Neutrophil (primary cell): ENCODE measurements at regions not wholly inside any gene's neighbourhood (a gene's known extent, or its start where the extent isn't known, plus 50 kb on each side); places are given as distances from the start of the nearest gene placed in this dataset.
A peak's percentile ranks its signal among the peaks of the same experiment; 100 is the strongest.

Experiments
- H3K27ac ChIP-seq: fragments of 200-600 bp; sonication (generic); 2 replicates; pipeline ENCODE4 v1.5.1; 2016; ENCODE audit warnings: mild to moderate bottlenecking, moderate library complexity
- H3K27me3 ChIP-seq: fragments of 200-600 bp; sonication (generic); 2 replicates; pipeline ENCODE4 v1.6.0; 2016; ENCODE audit warnings: mild to moderate bottlenecking
- H3K36me3 ChIP-seq: fragments of 200-600 bp; sonication (generic); 2 replicates; pipeline ENCODE4 v1.5.1; 2017
- H3K4me1 ChIP-seq, 2 experiments: fragments of 200-600 bp in 1 of 2; sonication (generic) in 1 of 2; 1 replicate in 1 of 2; 2 replicates in 1 of 2; pipeline versions ENCODE4 v1.5.1 to v1.6.1; 2013 to 2016; ENCODE audit warnings: low read depth in 1 of 2, low read length in 1 of 2, mild to moderate bottlenecking in 1 of 2, moderate library complexity in 1 of 2; ENCODE audit not compliant: control insufficient read depth in 1 of 2, insufficient read depth in 1 of 2
- H3K4me3 ChIP-seq, 2 experiments: fragments of 200-600 bp in 1 of 2; sonication (generic) in 1 of 2; 1 replicate in 1 of 2; 2 replicates in 1 of 2; pipeline ENCODE4 v1.5.1; 2013 to 2016; ENCODE audit warnings: low read depth in 1 of 2, low read length in 1 of 2, mild to moderate bottlenecking in 1 of 2, moderate library complexity in 1 of 2
- H3K9me3 ChIP-seq: fragments of 200-600 bp; sonication (generic); 2 replicates; pipeline ENCODE4 v1.5.1; 2016
- CTCF ChIP-seq: fragments of 200-600 bp; sonication (generic); IDR thresholded peaks from 2 replicates; pipeline ENCODE4 v1.5.1; 2016; ENCODE audit warnings: antibody characterized with exemption

- no peaks in the 10 kb centered on the region for H3K9me3 ChIP-seq
- peaks cover 51 to 54% of the 10 kb centered on the region in 2 experiments for H3K4me1 ChIP-seq
- no peak overlapping the region for H3K4me3 ChIP-seq
- H3K27ac ChIP-seq: peak overlapping the region; percentile 94
- H3K27me3 ChIP-seq: no peaks in the 10 kb centered on the region
- no peaks in the 10 kb centered on the region for H3K36me3 ChIP-seq
- TF ChIP-seq CTCF: no peak
These were observed 297.2 kb upstream of the PLXNA2 start for GRCh38 chr1:208541225-208541855.

- peaks cover 42 to 44% of the 10 kb centered on the region in 2 experiments for H3K4me1 ChIP-seq
- no peaks in the 10 kb centered on the region for H3K36me3 ChIP-seq
- no peak overlapping the region for H3K4me3 ChIP-seq
- H3K27me3 ChIP-seq: no peaks in the 10 kb centered on the region
- no peaks in the 10 kb centered on the region for H3K9me3 ChIP-seq
- no peak for TF ChIP-seq CTCF
- no peak overlapping the region for H3K27ac ChIP-seq
These were observed 298.1 kb upstream of the PLXNA2 start for GRCh38 chr1:208542309-208542708.

GRCh38 chr1:208544053-208544452 is 299.9 kb upstream of the PLXNA2 start:
- no peak for TF ChIP-seq CTCF
- peaks cover 24 to 27% of the 10 kb centered on the region in 2 experiments for H3K4me1 ChIP-seq
- H3K9me3 ChIP-seq: no peaks in the 10 kb centered on the region
- H3K27ac ChIP-seq: no peak overlapping the region
- H3K4me3 ChIP-seq: no peak overlapping the region
- no peaks in the 10 kb centered on the region for H3K36me3 ChIP-seq
- peaks cover 4% of the 10 kb centered on the region for H3K27me3 ChIP-seq

- Histone ChIP-seq H3K27me3 (peaks cover 4% of the 10 kb centered on the region), H3K4me3 (no peak overlapping the region), H3K27ac (no peak overlapping the region), H3K9me3 (no peaks in the 10 kb centered on the region), H3K4me1 (peaks cover 17 to 19% of the 10 kb centered on the region in 2 experiments), H3K36me3 (no peaks in the 10 kb centered on the region)
- no peak for TF ChIP-seq CTCF
These were observed 300.6 kb upstream of the PLXNA2 start for GRCh38 chr1:208544794-208545193.

GRCh38 chr1:208551024-208551423 is 306.8 kb upstream of the PLXNA2 start:
- Histone ChIP-seq H3K27me3 (peaks cover 15% of the 10 kb centered on the region), H3K36me3 (no peaks in the 10 kb centered on the region), H3K4me3 (no peak overlapping the region), H3K9me3 (no peaks in the 10 kb centered on the region), H3K4me1 (no peaks in the 10 kb centered on the region), H3K27ac (no peak overlapping the region)
- no peak for TF ChIP-seq CTCF
